HG03064 (cell line): ENCODE measurements at regions not wholly inside any gene's neighbourhood (a gene's known extent, or its start where the extent isn't known, plus 50 kb on each side); places are given as distances from the start of the nearest gene placed in this dataset.
A peak's percentile ranks its signal among the peaks of the same experiment; 100 is the strongest.

Experiments
- ATAC-seq: cut with Tn5 transposase; IDR thresholded peaks from one replicate; pipeline ENCODE4 v1.9.1; 2021; ENCODE audit warnings: low read depth; ENCODE audit not compliant: unreplicated experiment

DNA sequence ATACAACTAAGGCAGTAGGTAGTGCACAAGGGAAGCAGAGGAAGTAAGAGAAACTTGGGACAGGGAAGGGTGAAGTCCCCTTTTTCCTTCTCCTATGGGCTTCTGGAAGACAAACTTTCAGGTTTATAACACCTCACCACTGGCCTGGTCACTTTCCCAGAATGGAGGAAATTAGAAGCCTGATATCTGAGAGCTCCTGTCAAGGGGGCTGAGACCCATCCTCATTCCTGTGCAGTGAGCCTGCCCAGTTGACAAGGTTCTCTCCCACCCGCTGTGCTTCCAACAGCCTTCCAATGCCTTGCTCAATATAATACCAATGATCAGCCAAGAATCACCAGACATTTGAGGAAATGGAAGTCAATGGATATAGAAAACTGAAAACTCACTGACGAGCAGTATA is 100.4 kb upstream of the YPEL5 start:
- ATAC-seq, result no peak

DNA sequence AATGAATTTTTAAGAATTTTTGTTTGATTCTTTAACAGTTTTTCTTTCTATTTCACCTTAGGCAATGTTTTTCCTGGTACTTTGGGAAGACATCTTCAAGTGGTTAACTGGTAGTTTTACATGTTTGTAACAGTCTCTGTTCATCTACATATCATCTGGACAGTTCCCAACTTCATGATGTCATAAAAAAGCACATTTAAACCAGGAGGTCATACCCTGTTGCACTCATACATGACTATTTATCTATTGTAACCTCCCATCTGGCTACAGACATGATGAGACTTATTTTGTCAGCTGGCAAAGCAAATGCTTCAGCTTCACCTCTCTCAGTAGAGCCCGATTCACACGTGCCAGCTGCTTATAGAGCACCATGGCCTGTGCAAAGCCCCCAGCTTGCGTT is 99.8 kb upstream of the YPEL5 start:
- ATAC-seq, result no peak

DNA sequence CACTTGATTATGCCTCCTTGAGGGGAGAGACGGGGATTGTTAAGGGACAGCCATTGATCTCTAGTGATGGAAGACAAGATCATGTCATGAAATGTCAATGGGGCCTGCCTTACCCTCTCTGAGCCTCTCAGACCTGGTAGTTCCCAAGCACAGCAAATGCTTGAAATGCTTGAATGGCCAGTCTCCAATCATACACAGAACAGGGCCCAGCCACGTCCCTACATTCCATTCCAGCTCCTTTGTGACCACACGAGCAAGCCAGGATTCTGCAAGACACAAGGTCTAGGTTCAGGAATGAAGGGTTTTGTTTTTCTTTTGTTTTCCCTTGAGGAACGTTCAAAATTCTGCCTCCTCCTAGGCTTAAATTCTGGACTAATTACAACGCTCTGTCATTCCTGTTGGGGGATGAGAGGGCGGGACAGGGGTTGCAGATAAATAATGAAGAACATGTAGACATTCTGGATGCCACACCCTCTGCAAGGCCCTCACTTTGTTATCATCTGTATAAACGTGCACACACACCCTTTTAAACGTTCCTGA is 98.1 kb upstream of the YPEL5 start:
- no peak for ATAC-seq

DNA sequence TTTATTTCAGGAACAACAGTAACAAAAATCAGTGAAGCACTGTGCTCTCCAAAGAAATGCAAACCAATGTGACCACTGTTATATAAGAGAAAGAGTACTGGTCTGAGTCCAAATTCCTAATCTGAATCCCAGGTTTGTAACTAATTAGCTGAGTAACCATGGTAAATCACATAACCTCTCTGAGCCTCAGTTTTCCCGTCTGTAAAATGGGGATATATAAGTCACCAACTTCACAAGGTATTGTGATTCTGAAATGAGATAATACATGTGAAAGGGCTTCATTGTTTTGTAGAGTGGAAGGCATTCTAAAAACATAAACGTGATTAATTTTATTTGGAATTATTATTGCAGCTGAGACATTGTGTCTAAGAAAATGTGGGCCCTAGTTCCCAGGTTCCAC is 91.3 kb upstream of the YPEL5 start:
- no peak for ATAC-seq

DNA sequence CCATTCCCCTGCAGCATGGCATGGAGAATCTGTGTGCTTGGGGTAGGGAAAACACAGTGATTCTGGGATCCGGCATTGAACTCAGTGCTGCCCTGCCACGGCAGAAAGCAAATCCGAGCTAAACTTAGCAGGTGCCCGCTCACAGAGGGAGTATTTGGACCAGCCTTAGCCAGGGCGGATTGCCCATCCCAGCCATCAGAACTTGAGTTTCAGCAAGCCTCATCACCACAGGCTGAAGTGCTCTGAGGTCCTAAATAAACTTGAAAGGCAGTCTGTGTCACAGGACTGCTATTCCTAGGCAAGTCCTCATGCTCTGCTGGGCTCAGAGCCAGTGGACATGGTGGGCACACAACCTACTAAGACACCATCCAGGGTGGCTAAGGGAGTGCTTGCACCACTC is 86.2 kb upstream of the YPEL5 start:
- no peak for ATAC-seq

DNA sequence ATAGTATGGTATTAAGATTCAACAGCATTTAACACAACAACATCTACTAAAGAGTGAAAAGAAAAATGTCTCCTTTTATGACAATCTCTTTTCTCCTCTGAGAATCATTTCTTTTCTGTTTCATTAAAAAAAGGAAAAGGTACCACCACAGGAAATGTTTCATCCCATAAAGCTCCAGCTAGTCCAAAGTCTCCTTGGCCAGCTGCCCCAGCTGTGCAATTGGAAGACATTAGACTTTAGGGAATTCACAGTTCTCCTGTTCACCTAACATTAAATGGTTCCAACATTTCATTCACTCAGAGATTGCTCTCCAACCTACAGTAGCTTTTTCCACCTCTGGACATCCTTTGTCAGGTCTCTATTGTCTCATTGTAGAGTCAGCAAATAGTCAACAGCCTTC is 78.7 kb upstream of the YPEL5 start:
- ATAC-seq, result no peak

DNA sequence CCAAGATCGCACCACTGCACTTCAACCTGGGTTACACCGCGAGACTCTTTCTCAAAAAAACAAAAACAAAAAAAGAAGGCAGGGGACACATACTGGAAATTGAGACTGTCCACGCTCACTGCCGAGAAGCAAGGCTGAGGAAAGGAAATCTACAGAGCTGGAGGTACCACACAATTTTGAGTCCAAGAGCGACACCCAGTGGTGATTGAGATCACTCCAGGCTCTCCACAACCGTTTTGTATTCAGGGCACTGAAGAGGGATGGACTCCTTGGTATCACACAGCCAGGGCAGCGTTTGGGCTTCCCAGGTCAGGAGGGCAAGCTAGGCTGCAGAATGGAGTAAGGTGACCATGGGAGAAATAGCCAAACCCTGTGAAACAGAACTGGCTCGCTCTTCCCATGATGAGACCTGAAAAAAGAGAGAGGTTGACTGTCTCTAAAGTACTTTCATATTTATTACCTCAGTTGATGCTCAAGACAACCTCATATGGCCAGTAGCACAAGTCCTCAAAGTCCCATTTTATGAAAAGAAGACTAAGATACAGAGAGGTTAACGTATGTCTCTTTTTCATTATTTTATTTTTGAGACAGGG is 74.5 kb upstream of the YPEL5 start:
- ATAC-seq, result peak; percentile 59

DNA sequence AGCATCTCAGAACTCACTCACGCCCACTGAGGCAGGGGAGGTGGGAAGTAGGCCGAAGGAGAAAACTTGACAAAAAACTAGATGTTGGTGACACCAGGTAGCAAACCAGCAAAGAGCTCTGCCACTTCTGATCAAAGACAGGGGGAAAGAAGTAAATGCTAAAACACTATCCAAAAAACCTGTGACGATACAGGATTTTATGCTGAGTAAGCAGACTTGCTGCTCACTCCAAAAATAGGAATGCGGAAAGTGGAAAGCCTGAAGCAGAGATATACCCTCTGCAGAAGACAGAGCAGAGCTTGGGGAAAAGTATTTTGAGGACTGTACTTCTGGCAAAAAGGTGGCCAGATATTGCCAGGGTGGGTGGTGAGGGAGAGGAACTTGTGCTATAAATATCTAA is 73.3 kb upstream of the YPEL5 start:
- no peak for ATAC-seq

DNA sequence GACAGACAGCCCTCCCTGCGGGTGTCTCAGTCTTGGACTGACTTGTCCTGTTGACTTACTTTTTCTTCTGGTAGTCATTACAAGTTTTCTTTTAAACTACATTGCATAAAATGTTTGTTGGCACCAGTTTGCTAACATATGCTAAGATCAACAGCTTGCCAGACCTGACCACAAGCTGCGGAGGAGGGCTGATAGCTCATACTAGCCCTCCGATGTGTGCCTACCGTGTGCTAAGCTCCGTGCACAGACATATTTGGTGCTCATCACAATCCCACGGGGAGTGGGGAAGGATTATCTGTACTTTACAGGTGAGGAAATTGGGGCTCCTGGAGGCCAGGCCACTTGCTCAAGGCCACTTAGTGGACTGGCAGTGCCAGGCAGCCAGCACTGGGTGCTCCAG is 72.8 kb upstream of the YPEL5 start:
- no peak for ATAC-seq

DNA sequence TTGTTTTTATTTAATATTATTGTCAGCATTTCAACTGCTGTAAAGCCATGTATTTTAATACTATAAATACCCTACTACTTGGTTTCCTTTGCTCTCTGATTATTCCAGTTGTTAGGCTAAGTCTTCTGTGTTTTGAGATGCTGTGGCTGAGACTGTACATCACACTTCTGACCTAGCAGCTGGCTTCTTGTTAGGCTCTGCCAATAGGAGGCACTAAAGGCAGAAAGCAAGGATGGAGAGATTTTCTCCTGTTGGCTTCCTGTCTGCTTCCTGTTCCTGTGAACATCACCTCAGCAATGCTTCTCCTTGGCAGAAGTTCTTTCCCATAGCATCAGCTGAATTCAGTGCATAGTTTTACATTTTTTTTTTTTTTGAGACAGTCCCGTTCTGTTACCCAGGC is 68.3 kb upstream of the YPEL5 start:
- ATAC-seq, result no peak

DNA sequence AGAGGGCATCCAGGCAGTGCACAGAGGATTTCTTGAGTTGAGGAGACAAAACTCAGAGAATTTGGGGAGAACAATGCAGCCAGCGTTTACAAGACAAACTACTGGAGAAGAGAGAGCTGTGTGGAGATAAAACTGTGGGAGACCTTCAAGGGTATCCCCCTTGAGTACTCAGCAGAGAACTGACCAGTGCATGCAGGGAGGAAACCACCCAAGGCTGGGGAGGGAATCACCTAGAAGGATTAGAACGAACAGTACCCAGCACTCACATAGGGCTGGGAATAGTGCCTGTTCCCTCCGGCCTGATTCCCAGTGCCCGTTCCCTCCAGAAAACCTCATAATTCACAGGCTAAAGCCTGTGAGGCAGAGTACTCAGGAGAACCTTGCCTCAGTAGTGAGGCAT is 61.9 kb upstream of the YPEL5 start:
- no peak for ATAC-seq

DNA sequence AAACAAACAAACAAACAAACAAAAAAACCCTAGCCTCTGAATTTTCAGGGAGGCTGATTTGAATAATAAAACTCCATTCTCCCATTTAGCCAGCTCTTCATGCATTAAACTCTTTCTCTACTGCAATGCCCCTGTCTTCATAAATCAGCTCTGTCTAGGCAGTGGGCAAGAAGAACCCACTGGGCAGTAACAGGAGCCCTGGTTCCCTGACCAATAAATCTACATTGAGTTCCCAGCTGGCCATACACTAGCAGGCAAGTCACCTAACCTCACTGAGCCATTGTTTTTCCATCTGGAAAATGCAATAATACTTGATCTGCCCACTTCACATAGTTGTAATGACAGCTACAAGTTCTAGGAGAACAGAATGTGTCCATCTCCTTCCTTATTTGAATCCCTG is 57.6 kb upstream of the YPEL5 start:
- no peak for ATAC-seq

DNA sequence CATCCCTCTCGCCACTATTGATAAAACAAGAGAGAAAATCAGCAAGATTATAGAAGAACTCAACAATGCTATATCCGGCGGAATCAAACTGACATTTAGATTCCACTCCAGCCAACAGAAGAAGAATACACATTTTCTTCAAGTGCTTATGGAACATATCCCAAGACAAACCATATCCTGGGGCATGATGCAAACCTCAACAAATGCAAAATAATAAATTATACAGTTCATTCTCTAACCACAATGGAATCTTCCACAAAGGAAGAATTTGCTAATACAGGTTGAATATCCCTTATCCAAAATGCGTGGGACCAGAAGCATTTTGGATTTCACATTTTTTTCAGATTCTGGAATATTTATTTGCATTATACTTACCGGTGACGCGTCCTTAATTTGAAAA is 51.4 kb upstream of the YPEL5 start:
- no peak for ATAC-seq

DNA sequence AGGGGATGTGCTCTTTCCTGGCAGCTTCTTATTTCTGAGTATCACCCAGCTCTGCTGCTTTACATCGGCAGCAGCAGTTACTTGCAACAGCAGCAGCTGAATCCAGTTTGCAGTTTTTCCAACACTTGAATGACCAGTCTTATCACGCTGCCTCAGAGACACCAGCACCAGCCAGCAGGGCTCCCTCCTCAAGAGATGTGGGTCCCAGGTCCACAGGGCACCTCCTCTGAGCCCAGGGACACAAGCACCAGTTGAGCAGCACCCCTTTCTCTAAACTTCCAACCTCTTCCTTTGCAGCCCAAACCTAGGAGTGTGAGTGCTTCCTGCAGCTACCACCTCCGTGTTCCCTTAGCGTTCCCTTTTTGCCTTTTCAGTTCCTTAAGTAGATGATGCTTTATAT is 50.4 kb upstream of the YPEL5 start:
- no peak for ATAC-seq
